ENCODE measurements at regions not wholly inside any gene's neighbourhood (a gene's known extent, or its start where the extent isn't known, plus 50 kb on each side); places are given as distances from the start of the nearest gene placed in this dataset.

GRCh38 chr15:62568702-62569101, 403.6 kb upstream of the C2CD4B start:
- TF ChIP-seq TAF1 (IDR thresholded peaks at IDR 0.05; ENCODE audit: low read depth) = no peak
- TF ChIP-seq EP300 (conservative IDR thresholded peaks at IDR 0.05; ENCODE audit: poor library complexity, severe bottlenecking) = no peak
